ENCODE measurements at regions not wholly inside any gene's neighbourhood (a gene's known extent, or its start where the extent isn't known, plus 50 kb on each side); places are given as distances from the start of the nearest gene placed in this dataset.

DNA sequence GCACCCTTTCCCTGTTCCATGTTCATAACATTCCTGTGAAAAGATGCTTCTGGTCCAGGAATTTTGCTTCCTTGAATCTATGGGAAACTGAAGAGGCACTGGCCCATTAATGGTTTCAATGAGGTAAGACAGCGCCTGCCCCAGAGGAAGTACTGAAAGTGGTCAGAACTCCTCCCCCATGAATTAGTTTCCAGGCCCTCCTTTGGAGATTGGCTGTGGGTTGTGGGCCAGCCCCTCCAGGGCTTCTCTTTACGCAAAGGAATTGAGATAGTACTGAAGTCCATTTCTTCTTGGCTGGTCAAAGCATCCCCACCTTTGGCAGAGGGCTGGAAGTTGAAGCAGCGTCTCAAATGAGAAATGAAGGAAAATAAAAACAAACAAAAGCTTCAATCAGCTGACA lies 175.5 kb downstream of the POLR2M start:
- Histone ChIP-seq H3K4me3 (ENCODE audit: control extremely low read depth in 1 of 5, extremely low read depth in 1 of 5, insufficient read depth in 1 of 5, low read depth in 2 of 5, low read length in 4 of 5) (no peak overlapping the region), H3K27me3 (replicated peaks in 1 of 4; ENCODE audit: control extremely low read depth in 1 of 4, control insufficient read depth in 3 of 4, insufficient read depth in 4 of 4, low read length in 3 of 4) (peaks cover 0 to 6% (median 0%) of the 10 kb centered on the region in 4 experiments), H3K27ac (ENCODE audit: low read length in 2 of 2) (no peak overlapping the region), H3K36me3 (replicated peaks in 1 of 2; ENCODE audit: control extremely low read depth in 1 of 2, control insufficient read depth in 1 of 2, extremely low read depth in 1 of 2, insufficient read depth in 2 of 2, low read length in 1 of 2) (no peaks in the 10 kb centered on the region), H3K9ac (ENCODE audit: low read length) (no peak overlapping the region), H3K79me2 (ENCODE audit: control insufficient read depth, insufficient read depth, low read length) (no peaks in the 10 kb centered on the region), H3K4me2 (replicated peaks; ENCODE audit: low read depth, low read length, poor library complexity, severe bottlenecking) (no peak overlapping the region), H3K9me3 (ENCODE audit: control extremely low read depth in 1 of 3, control insufficient read depth in 2 of 3, insufficient read depth in 1 of 3, low read length in 2 of 3) (no peaks in the 10 kb centered on the region), H2AFZ (ENCODE audit: insufficient read depth, low read depth, low read length, poor library complexity, severe bottlenecking) (no peak overlapping the region), H4K20me1 (ENCODE audit: control insufficient read depth, insufficient read depth, low read length, poor library complexity, severe bottlenecking) (no peaks in the 10 kb centered on the region), H3K4me1 (ENCODE audit: control insufficient read depth in 2 of 2, insufficient read depth in 2 of 2, low read length in 2 of 2) (no peaks in the 10 kb centered on the region)
- H3K27ac Mint-ChIP-seq = no peak overlapping the region
- ChIA-PET CTCF (no interaction called here), POLR2A (no interaction called here)
- 80% methylated on average over 1 of the region's 3 CpGs for WGBS (ENCODE audit: insufficient coverage)
- TF ChIP-seq EZH2 (IDR thresholded peaks at IDR 0.05; ENCODE audit: borderline replicate concordance, insufficient read depth, low read depth, low read length, poor library complexity, severe bottlenecking) = no peak
- TF ChIP-seq, protein P1, sequence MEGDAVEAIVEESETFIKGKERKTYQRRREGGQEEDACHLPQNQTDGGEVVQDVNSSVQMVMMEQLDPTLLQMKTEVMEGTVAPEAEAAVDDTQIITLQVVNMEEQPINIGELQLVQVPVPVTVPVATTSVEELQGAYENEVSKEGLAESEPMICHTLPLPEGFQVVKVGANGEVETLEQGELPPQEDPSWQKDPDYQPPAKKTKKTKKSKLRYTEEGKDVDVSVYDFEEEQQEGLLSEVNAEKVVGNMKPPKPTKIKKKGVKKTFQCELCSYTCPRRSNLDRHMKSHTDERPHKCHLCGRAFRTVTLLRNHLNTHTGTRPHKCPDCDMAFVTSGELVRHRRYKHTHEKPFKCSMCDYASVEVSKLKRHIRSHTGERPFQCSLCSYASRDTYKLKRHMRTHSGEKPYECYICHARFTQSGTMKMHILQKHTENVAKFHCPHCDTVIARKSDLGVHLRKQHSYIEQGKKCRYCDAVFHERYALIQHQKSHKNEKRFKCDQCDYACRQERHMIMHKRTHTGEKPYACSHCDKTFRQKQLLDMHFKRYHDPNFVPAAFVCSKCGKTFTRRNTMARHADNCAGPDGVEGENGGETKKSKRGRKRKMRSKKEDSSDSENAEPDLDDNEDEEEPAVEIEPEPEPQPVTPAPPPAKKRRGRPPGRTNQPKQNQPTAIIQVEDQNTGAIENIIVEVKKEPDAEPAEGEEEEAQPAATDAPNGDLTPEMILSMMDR (IDR thresholded peaks at IDR 0.05) = no peak
- H3K4me1 Mint-ChIP-seq = no peaks in the 10 kb centered on the region
- ATAC-seq (ENCODE audit: low read depth) (no peak), DNase-seq (no peak)
- no peak overlapping the region for H3K4me3 Mint-ChIP-seq
- H3K27me3 Mint-ChIP-seq = peaks cover 29% of the 10 kb centered on the region
- no peaks in the 10 kb centered on the region for H3K9me3 Mint-ChIP-seq (ENCODE audit: insufficient read depth)
- intact Hi-C loops (cut with micrococcal nuclease) = no loop called here

DNA sequence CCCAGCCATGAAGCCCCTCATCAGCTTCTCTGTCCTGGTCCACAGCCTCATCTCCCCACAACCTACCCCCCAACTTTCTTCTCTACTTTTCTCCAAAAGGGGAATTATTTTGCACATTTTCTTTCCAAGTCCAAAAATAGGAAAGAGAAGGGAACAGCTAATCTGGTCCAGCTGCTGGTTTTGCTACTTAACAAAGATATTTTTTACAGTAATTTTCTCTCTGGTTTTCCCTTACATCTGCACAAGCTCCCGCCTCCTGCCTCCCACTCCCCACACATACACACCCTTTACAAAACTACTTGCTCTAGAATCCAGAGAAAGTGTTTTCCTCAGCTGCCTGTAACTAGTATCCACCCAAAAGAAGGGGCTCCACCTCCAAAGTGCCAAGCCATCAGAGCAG lies 177.2 kb downstream of the POLR2M start:
- no peak overlapping the region for H3K27ac ChIP-seq (ENCODE audit: low read length in 2 of 2)

More for the DNA sequence above, 177.2 kb downstream of the POLR2M start:
- TF ChIP-seq, protein P1 (IDR thresholded peaks at IDR 0.05) = no peak
- no peak for TF ChIP-seq EZH2 (IDR thresholded peaks at IDR 0.05; ENCODE audit: borderline replicate concordance, insufficient read depth, low read depth, low read length, poor library complexity, severe bottlenecking)
- no peaks in the 10 kb centered on the region for H3K4me1 Mint-ChIP-seq
- ChIA-PET CTCF (interaction anchor here (0.6 kb wide), 1 partner anchor 20 kb away, joined by 3 read pairs; no protein-coding TSS in a partner anchor), POLR2A (no interaction called here)
- Histone ChIP-seq H4K20me1 (ENCODE audit: control insufficient read depth, insufficient read depth, low read length, poor library complexity, severe bottlenecking) (no peaks in the 10 kb centered on the region), H3K36me3 (replicated peaks in 1 of 2; ENCODE audit: control extremely low read depth in 1 of 2, control insufficient read depth in 1 of 2, extremely low read depth in 1 of 2, insufficient read depth in 2 of 2, low read length in 1 of 2) (no peaks in the 10 kb centered on the region), H3K9ac (ENCODE audit: low read length) (no peak overlapping the region), H3K4me2 (replicated peaks; ENCODE audit: low read depth, low read length, poor library complexity, severe bottlenecking) (no peak overlapping the region), H3K79me2 (ENCODE audit: control insufficient read depth, insufficient read depth, low read length) (no peaks in the 10 kb centered on the region), H3K27me3 (replicated peaks in 1 of 4; ENCODE audit: control extremely low read depth in 1 of 4, control insufficient read depth in 3 of 4, insufficient read depth in 4 of 4, low read length in 3 of 4) (peaks cover 0 to 6% (median 0%) of the 10 kb centered on the region in 4 experiments), H3K4me3 (ENCODE audit: control extremely low read depth in 1 of 5, extremely low read depth in 1 of 5, insufficient read depth in 1 of 5, low read depth in 2 of 5, low read length in 4 of 5) (no peak overlapping the region), H3K4me1 (ENCODE audit: control insufficient read depth in 2 of 2, insufficient read depth in 2 of 2, low read length in 2 of 2) (no peaks in the 10 kb centered on the region), H3K9me3 (ENCODE audit: control extremely low read depth in 1 of 3, control insufficient read depth in 2 of 3, insufficient read depth in 1 of 3, low read length in 2 of 3) (no peaks in the 10 kb centered on the region), H2AFZ (ENCODE audit: insufficient read depth, low read depth, low read length, poor library complexity, severe bottlenecking) (no peak overlapping the region)
- no peak for ATAC-seq (ENCODE audit: low read depth)
- H3K4me3 Mint-ChIP-seq = no peak overlapping the region
- no peak for DNase-seq
- H3K27ac Mint-ChIP-seq = no peak overlapping the region
- 90% methylated on average over 1 of the region's 1 CpG for WGBS (ENCODE audit: insufficient coverage)
- intact Hi-C loops (cut with micrococcal nuclease) = no loop called here
- H3K9me3 Mint-ChIP-seq (ENCODE audit: insufficient read depth) = no peaks in the 10 kb centered on the region
- H3K27me3 Mint-ChIP-seq = peaks cover 35% of the 10 kb centered on the region
